CD14-positive monocyte (primary cell): ENCODE measurements at regions not wholly inside any gene's neighbourhood (a gene's known extent, or its start where the extent isn't known, plus 50 kb on each side); places are given as distances from the start of the nearest gene placed in this dataset.

Experiments
- DNase-seq, 3 donors: peaks; one replicate each; pipeline ENCODE4 v3.0.0-alpha.2; 2011 to 2022
- H2AFZ ChIP-seq: 2 replicates; pipeline ENCODE4 v1.6.0; 2012; ENCODE audit warnings: mild to moderate bottlenecking, low read depth, low read length, inconsistent platforms; ENCODE audit not compliant: insufficient read depth, poor library complexity, severe bottlenecking
- H3K27ac ChIP-seq, 2 donors: 1 replicate in 1 of 2; 2 replicates in 1 of 2; pipeline ENCODE4 v1.5.1; 2012 to 2013; ENCODE audit warnings: low read length in 2 of 2, control low read depth in 1 of 2, inconsistent platforms in 1 of 2, low read depth in 1 of 2, mild to moderate bottlenecking in 1 of 2
- H3K27me3 ChIP-seq, 2 donors: one replicate each; pipeline versions ENCODE4 v1.6.0 to v1.6.1; 2011 to 2013; ENCODE audit warnings: low read length in 2 of 2; ENCODE audit not compliant: control insufficient read depth in 2 of 2, insufficient read depth in 2 of 2
- H3K36me3 ChIP-seq, 2 donors: replicated peaks in 1 of 2; 1 replicate in 1 of 2; 2 replicates in 1 of 2; pipeline versions ENCODE4 v1.5.1 to v1.6.1; 2012 to 2013; ENCODE audit warnings: low read length in 2 of 2, control low read depth in 1 of 2, inconsistent platforms in 1 of 2, mild to moderate bottlenecking in 1 of 2; ENCODE audit not compliant: insufficient read depth in 2 of 2, control insufficient read depth in 1 of 2
- H3K4me1 ChIP-seq, 2 donors: 1 replicate in 1 of 2; 2 replicates in 1 of 2; pipeline versions ENCODE4 v1.5.1 to v1.6.1; 2012 to 2013; ENCODE audit warnings: low read length in 2 of 2, control low read depth in 1 of 2, inconsistent platforms in 1 of 2, mild to moderate bottlenecking in 1 of 2, moderate library complexity in 1 of 2; ENCODE audit not compliant: insufficient read depth in 2 of 2, control insufficient read depth in 1 of 2
- H3K4me2 ChIP-seq: replicated peaks from 2 replicates; pipeline ENCODE3; 2012; ENCODE audit warnings: low read length, moderate library complexity, mild to moderate bottlenecking; ENCODE audit not compliant: poor library complexity, severe bottlenecking; ENCODE audit errors: extremely low read depth
- H3K4me3 ChIP-seq, 3 experiments: fragments of 200-600 bp in 1 of 3; sonication (generic) in 1 of 3; replicated peaks in 1 of 3; 1 replicate in 2 of 3; 2 replicates in 1 of 3; pipeline ENCODE4 v1.5.1; 2011 to 2013; ENCODE audit warnings: low read length in 3 of 3, mild to moderate bottlenecking in 3 of 3, control low read depth in 2 of 3, low read depth in 2 of 3, inconsistent platforms in 1 of 3, moderate library complexity in 1 of 3
- H3K79me2 ChIP-seq: 2 replicates; pipeline ENCODE4 v1.6.0; 2012; ENCODE audit warnings: mild to moderate bottlenecking, control low read depth, inconsistent platforms, low read length, moderate library complexity; ENCODE audit not compliant: insufficient read depth
- H3K9ac ChIP-seq: 2 replicates; pipeline ENCODE4 v1.6.0; 2017; ENCODE audit warnings: low read length, mild to moderate bottlenecking; ENCODE audit not compliant: insufficient read depth, poor library complexity, severe bottlenecking
- H3K9me3 ChIP-seq, 2 donors: replicated peaks in 1 of 2; 1 replicate in 1 of 2; 2 replicates in 1 of 2; pipeline versions ENCODE4 v1.5.1 to v1.6.1; 2012 to 2013; ENCODE audit warnings: low read length in 2 of 2, control low read depth in 1 of 2; ENCODE audit not compliant: control insufficient read depth in 1 of 2, insufficient read depth in 1 of 2
- H4K20me1 ChIP-seq: 2 replicates; pipeline ENCODE4 v1.6.0; 2012; ENCODE audit warnings: mild to moderate bottlenecking, low read length, control low read depth, moderate library complexity; ENCODE audit not compliant: insufficient read depth
- H3K27ac Mint-ChIP-seq, 7 donors: one replicate each; pipeline ENCODE4 v1.8.0; 2020; ENCODE audit warnings: mild to moderate bottlenecking in 7 of 7, mixed read lengths in 7 of 7, moderate library complexity in 6 of 7, inconsistent platforms in 2 of 7
- H3K27me3 Mint-ChIP-seq, 3 donors: one replicate each; pipeline ENCODE4 v1.8.0; 2021 to 2022; ENCODE audit warnings: low read depth in 3 of 3, mild to moderate bottlenecking in 3 of 3, mixed read lengths in 3 of 3, moderate library complexity in 3 of 3, inconsistent platforms in 1 of 3
- H3K36me3 Mint-ChIP-seq, 2 donors: one replicate each; pipeline ENCODE4 v1.8.0; 2020; ENCODE audit warnings: mixed read lengths in 2 of 2, inconsistent platforms in 1 of 2, mild to moderate bottlenecking in 1 of 2
- H3K4me1 Mint-ChIP-seq: one replicate; pipeline ENCODE4 v1.8.0; 2020; ENCODE audit warnings: mild to moderate bottlenecking, mixed read lengths
- H3K4me3 Mint-ChIP-seq, 2 donors: one replicate each; pipeline ENCODE4 v1.8.0; 2020; ENCODE audit warnings: mild to moderate bottlenecking in 2 of 2, mixed read lengths in 2 of 2, moderate library complexity in 1 of 2
- H3K9me3 Mint-ChIP-seq, 7 donors: one replicate each; pipeline ENCODE4 v1.8.0; 2020 to 2022; ENCODE audit warnings: mixed read lengths in 7 of 7, mild to moderate bottlenecking in 6 of 7, moderate library complexity in 6 of 7, inconsistent platforms in 2 of 7
- WGBS: methylation state at CpG from one replicate; pipeline ENCODE4 v1.1.5; 2013; ENCODE audit warnings: missing lambda C conversion rate; ENCODE audit not compliant: insufficient coverage; 5-methylcytosine and 5-hydroxymethylcytosine counted together
- intact Hi-C, 2 donors: fragments of 100-400 bp; cut with micrococcal nuclease; formaldehyde crosslinking; loops; one replicate each; pipeline versions ENCODE4 v1.15.0 to v1.15.1; 2023
- TF ChIP-seq, protein P1 (sequence below): fragments of 200-600 bp; IDR thresholded peaks from one replicate; pipeline ENCODE4 v1.8.0; 2022; ENCODE audit warnings: antibody characterized with exemption, mild to moderate bottlenecking

DNA sequence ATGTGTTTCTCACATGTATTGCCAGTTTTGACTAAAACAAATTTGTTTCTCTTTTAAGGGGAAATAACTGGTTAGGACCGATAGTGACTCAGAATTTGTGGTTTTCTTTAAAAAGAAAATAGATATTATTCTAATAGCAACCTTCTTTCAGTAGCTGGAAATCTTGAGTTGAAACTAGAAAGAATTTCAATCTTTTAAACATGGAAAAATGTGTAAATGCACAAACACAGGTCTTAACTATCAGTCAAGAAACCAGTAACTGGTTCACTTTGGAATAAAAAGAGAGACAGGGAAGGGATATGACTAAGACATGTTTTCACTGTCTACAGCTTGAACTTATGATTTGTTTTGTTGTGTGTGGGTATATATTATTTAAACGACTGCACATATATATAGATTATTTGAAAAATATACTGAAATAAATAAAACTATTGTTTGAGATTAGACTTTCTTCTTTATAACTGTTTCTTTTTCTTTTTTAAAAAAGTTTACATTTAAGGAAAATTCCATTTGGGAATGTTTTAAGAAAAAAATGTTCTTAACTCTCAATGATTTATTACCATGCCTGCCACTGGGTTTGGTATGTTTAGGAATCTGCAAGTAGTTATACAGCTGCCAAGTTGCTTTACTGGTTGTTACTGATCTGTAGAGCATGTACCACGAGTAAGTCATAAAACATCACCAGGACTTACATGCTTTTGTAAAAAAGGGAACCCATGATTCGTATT is 753.3 kb upstream of the MARCKS start:
- Mint-ChIP-seq H3K9me3 (peaks cover 0 to 10% (median 0%) of the 10 kb centered on the region in 7 donors), H3K27me3 (no peaks in the 10 kb centered on the region), H3K4me1 (peaks cover 31% of the 10 kb centered on the region), H3K36me3 (peaks cover 0 to 3% of the 10 kb centered on the region in 2 donors), H3K27ac (no peak overlapping the region), H3K4me3 (no peak overlapping the region)
- no peak overlapping the region for H3K9ac ChIP-seq
- WGBS: no CpG with 5 or more reads among the region's 4 CpGs
- no peak overlapping the region for H3K4me3 ChIP-seq
- no peaks in the 10 kb centered on the region for H3K9me3 ChIP-seq
- H3K4me2 ChIP-seq: peak overlapping the region; percentile 27
- no peaks in the 10 kb centered on the region for H4K20me1 ChIP-seq
- H3K36me3 ChIP-seq: no peaks in the 10 kb centered on the region
- intact Hi-C loops: no loop called here
- H3K4me1 ChIP-seq: peaks cover 16 to 31% of the 10 kb centered on the region in 2 donors
- H3K27me3 ChIP-seq: no peaks in the 10 kb centered on the region
- TF ChIP-seq, protein P1, sequence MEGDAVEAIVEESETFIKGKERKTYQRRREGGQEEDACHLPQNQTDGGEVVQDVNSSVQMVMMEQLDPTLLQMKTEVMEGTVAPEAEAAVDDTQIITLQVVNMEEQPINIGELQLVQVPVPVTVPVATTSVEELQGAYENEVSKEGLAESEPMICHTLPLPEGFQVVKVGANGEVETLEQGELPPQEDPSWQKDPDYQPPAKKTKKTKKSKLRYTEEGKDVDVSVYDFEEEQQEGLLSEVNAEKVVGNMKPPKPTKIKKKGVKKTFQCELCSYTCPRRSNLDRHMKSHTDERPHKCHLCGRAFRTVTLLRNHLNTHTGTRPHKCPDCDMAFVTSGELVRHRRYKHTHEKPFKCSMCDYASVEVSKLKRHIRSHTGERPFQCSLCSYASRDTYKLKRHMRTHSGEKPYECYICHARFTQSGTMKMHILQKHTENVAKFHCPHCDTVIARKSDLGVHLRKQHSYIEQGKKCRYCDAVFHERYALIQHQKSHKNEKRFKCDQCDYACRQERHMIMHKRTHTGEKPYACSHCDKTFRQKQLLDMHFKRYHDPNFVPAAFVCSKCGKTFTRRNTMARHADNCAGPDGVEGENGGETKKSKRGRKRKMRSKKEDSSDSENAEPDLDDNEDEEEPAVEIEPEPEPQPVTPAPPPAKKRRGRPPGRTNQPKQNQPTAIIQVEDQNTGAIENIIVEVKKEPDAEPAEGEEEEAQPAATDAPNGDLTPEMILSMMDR: no peak
- H3K27ac ChIP-seq: peak overlapping the region in 1 of 2 donors; percentile 20
- DNase-seq: no peak
- no peaks in the 10 kb centered on the region for H3K79me2 ChIP-seq
- no peak overlapping the region for H2AFZ ChIP-seq

DNA sequence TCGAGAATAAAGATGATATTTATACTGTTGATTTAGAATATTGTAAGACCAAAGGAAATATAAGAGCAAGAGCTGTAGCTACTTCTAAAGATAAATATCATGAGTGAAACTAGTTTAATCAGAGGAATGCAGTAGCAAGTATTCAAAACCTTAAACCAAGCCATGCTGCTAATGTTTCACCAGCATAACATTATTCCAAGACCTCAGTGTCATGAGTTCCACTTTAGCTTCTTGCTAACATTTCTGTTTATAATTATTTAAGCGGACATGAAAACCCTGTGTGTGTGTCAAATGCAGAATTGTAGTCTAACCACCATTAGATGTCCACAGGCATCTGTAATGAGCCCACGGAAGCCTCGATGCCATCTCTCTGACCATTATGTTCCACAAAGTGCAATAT is 752.6 kb upstream of the MARCKS start:
- no peak overlapping the region for H3K4me2 ChIP-seq
- H3K4me3 ChIP-seq: no peak overlapping the region
- no peaks in the 10 kb centered on the region for H3K9me3 ChIP-seq
- H3K9ac ChIP-seq: no peak overlapping the region
- Mint-ChIP-seq H3K4me1 (peaks cover 31% of the 10 kb centered on the region), H3K27ac (no peak overlapping the region), H3K9me3 (peaks cover 0 to 7% (median 0%) of the 10 kb centered on the region in 7 donors), H3K4me3 (no peak overlapping the region), H3K27me3 (no peaks in the 10 kb centered on the region), H3K36me3 (peaks cover 0 to 3% of the 10 kb centered on the region in 2 donors)
- no peaks in the 10 kb centered on the region for H4K20me1 ChIP-seq
- H3K36me3 ChIP-seq: no peaks in the 10 kb centered on the region
- H3K79me2 ChIP-seq: no peaks in the 10 kb centered on the region
- DNase-seq: no peak
- H3K27ac ChIP-seq: no peak overlapping the region
- H2AFZ ChIP-seq: no peak overlapping the region
- TF ChIP-seq, protein P1: no peak
- peaks cover 16 to 31% of the 10 kb centered on the region in 2 donors for H3K4me1 ChIP-seq
- no CpG with 5 or more reads among the region's 4 CpGs for WGBS
- intact Hi-C loops: no loop called here
- H3K27me3 ChIP-seq: no peaks in the 10 kb centered on the region
